ENCODE measurements at regions not wholly inside any gene's neighbourhood (a gene's known extent, or its start where the extent isn't known, plus 50 kb on each side); places are given as distances from the start of the nearest gene placed in this dataset.

DNA sequence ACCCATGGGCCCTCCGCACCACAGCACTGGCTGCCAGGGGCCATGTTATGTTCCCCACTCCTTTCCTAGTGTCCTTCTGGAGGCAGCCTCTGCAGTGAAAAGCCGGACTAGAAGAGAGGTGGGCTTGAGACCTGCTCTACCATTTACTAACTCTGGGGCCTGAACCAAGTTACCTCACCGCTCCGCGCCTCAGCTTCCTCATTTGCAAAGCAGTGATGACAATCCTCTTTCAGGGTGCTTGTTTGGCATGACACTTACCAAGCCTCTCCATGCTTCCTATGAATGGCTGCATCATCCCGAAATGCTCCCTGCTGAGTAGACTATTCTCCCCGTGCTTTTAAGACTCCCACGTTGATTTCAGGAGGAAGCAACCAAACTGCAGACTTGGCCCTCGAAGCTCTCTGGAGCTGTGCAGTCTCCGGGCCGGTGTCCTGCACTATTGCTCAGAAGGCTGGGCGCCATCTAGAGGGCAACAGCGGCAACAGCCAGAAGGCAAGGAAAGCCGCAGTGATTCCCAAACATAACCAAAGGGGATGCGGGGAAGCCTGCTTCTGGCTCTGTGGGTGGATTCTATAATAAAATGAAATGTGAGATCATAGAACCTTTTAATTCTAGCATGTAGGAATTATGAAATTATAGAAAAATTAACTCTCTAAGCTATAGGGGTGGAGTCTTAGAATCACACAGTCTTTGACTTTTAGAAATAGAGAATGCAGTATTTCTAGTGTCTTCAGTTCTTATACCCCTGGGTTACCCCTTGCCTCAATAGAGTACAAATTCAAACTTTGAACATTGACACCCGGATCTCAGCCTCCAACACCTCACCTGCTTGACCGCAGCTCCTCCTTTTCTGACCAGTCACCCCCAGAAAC is 599.8 kb upstream of the BRINP1 start:
- DNase-seq (ENCODE audit: insufficient read length, low spot score, missing footprints), result peak; percentile 82
- H3K4me3 ChIP-seq (ENCODE audit: insufficient read depth, low read length), result no peak overlapping the region
- H3K36me3 ChIP-seq (ENCODE audit: insufficient read depth, low read length), result no peaks in the 10 kb centered on the region
- H3K27me3 ChIP-seq (ENCODE audit: insufficient read depth, low read length), result no peaks in the 10 kb centered on the region
- H3K4me2 ChIP-seq (ENCODE audit: insufficient read depth, low read length), result no peak overlapping the region
- no peaks in the 10 kb centered on the region for H3K79me2 ChIP-seq (ENCODE audit: insufficient read depth, low read length)
- H4K20me1 ChIP-seq (ENCODE audit: insufficient read depth, low read length), result no peaks in the 10 kb centered on the region
- peaks cover 14% of the 10 kb centered on the region for H3K4me1 ChIP-seq (ENCODE audit: insufficient read depth, low read length)
- no peaks in the 10 kb centered on the region for H3K9me3 ChIP-seq (ENCODE audit: low read depth, low read length)
- peak overlapping the region; percentile 25 for H2AFZ ChIP-seq (ENCODE audit: low read length)
- no peak overlapping the region for H3K27ac ChIP-seq (ENCODE audit: low read depth, low read length)
- TF ChIP-seq, protein P1, sequence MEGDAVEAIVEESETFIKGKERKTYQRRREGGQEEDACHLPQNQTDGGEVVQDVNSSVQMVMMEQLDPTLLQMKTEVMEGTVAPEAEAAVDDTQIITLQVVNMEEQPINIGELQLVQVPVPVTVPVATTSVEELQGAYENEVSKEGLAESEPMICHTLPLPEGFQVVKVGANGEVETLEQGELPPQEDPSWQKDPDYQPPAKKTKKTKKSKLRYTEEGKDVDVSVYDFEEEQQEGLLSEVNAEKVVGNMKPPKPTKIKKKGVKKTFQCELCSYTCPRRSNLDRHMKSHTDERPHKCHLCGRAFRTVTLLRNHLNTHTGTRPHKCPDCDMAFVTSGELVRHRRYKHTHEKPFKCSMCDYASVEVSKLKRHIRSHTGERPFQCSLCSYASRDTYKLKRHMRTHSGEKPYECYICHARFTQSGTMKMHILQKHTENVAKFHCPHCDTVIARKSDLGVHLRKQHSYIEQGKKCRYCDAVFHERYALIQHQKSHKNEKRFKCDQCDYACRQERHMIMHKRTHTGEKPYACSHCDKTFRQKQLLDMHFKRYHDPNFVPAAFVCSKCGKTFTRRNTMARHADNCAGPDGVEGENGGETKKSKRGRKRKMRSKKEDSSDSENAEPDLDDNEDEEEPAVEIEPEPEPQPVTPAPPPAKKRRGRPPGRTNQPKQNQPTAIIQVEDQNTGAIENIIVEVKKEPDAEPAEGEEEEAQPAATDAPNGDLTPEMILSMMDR (IDR thresholded peaks at IDR 0.05; ENCODE audit: extremely low read depth, low read depth, low read length), result peak; percentile 99

DNA sequence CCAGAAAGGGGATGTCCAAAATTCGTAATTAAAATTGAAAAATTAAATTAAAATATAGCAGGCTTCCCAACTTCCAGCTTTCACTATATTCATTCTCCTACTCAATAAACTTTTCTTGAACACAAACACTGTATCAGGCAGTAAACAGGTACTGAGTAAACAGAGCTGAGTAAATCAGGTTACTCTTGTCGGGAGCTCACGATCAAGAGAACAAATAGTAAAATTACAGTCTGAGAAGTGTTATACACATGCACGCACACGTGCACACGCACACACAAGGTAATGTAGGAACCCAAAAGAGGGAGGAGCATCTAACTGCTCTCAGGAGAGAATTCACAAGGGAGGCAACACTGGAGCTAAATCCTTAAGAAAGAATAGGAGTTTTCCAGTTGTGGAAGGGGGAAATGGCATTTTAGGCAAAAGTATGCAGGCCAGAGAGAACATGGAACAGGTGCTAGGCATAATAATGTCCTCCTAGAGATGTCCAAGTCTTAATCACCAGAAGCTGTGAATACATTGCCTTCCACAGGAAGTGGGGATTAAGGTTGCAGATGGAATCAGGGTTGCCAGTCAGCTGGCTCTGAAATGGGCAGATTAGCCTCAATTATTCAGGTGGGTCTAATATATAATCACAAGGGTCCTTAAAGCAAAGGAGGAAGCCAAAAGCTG is 598.8 kb upstream of the BRINP1 start:
- H2AFZ ChIP-seq (ENCODE audit: low read length), result no peak overlapping the region
- no peak overlapping the region for H3K4me3 ChIP-seq (ENCODE audit: insufficient read depth, low read length)
- H3K27me3 ChIP-seq (ENCODE audit: insufficient read depth, low read length), result no peaks in the 10 kb centered on the region
- H3K36me3 ChIP-seq (ENCODE audit: insufficient read depth, low read length), result no peaks in the 10 kb centered on the region
- no peak overlapping the region for H3K27ac ChIP-seq (ENCODE audit: low read depth, low read length)
- H4K20me1 ChIP-seq (ENCODE audit: insufficient read depth, low read length), result no peaks in the 10 kb centered on the region
- H3K79me2 ChIP-seq (ENCODE audit: insufficient read depth, low read length), result no peaks in the 10 kb centered on the region
- no peak for DNase-seq (ENCODE audit: insufficient read length, low spot score, missing footprints)
- TF ChIP-seq, protein P1 (IDR thresholded peaks at IDR 0.05; ENCODE audit: extremely low read depth, low read depth, low read length), result no peak
- no peaks in the 10 kb centered on the region for H3K9me3 ChIP-seq (ENCODE audit: low read depth, low read length)
- no peak overlapping the region for H3K4me2 ChIP-seq (ENCODE audit: insufficient read depth, low read length)
- peaks cover 18% of the 10 kb centered on the region for H3K4me1 ChIP-seq (ENCODE audit: insufficient read depth, low read length)

- Histone ChIP-seq H4K20me1 (ENCODE audit: insufficient read depth, low read length) (no peaks in the 10 kb centered on the region), H2AFZ (ENCODE audit: low read length) (peak overlapping the region; percentile 64), H3K36me3 (ENCODE audit: insufficient read depth, low read length) (no peaks in the 10 kb centered on the region), H3K4me2 (ENCODE audit: insufficient read depth, low read length) (peak overlapping the region; percentile 42), H3K27me3 (ENCODE audit: insufficient read depth, low read length) (no peaks in the 10 kb centered on the region), H3K9me3 (ENCODE audit: low read depth, low read length) (no peaks in the 10 kb centered on the region), H3K79me2 (ENCODE audit: insufficient read depth, low read length) (no peaks in the 10 kb centered on the region), H3K4me1 (ENCODE audit: insufficient read depth, low read length) (peaks cover 23% of the 10 kb centered on the region), H3K4me3 (ENCODE audit: insufficient read depth, low read length) (no peak overlapping the region), H3K27ac (ENCODE audit: low read depth, low read length) (peak overlapping the region; percentile 90)
- peak; percentile 95 for DNase-seq (ENCODE audit: insufficient read length, low spot score, missing footprints)
- TF ChIP-seq, protein P1 (IDR thresholded peaks at IDR 0.05; ENCODE audit: extremely low read depth, low read depth, low read length), result no peak
Observed at GRCh38 chr9:119963798-119964372, 594.6 kb upstream of the BRINP1 start.

All from osteoblast (primary cell).